Sigmoid colon (tissue), 4 donors: ENCODE measurements at regions not wholly inside any gene's neighbourhood (a gene's known extent, or its start where the extent isn't known, plus 50 kb on each side); places are given as distances from the start of the nearest gene placed in this dataset.

Source experiments
- EP300 ChIP-seq, 4 donors: sonication (generic); formaldehyde crosslinking; IDR thresholded peaks; one replicate each; pipeline ENCODE4 v1.6.1; 2017; ENCODE audit warnings: antibody characterized with exemption in 4 of 4
- POLR2AphosphoS5 ChIP-seq, 4 donors: sonication (generic); formaldehyde crosslinking; IDR thresholded peaks; one replicate each; pipeline ENCODE4 v1.6.1; 2017; ENCODE audit warnings: antibody characterized with exemption in 4 of 4
- TF ChIP-seq, protein P1 (sequence below), 4 experiments: fragments of 450-650 bp in 3 of 4; fragments of 200-600 bp in 1 of 4; IDR thresholded peaks; one replicate each; pipeline ENCODE4 v1.5.1; 2016 to 2019; ENCODE audit warnings: antibody characterized with exemption in 4 of 4, mild to moderate bottlenecking in 3 of 4, moderate library complexity in 2 of 4

GRCh38 chr4:33025236-33025635 lies 2305.1 kb downstream of the PCDH7 start:
- TF ChIP-seq, protein P1, sequence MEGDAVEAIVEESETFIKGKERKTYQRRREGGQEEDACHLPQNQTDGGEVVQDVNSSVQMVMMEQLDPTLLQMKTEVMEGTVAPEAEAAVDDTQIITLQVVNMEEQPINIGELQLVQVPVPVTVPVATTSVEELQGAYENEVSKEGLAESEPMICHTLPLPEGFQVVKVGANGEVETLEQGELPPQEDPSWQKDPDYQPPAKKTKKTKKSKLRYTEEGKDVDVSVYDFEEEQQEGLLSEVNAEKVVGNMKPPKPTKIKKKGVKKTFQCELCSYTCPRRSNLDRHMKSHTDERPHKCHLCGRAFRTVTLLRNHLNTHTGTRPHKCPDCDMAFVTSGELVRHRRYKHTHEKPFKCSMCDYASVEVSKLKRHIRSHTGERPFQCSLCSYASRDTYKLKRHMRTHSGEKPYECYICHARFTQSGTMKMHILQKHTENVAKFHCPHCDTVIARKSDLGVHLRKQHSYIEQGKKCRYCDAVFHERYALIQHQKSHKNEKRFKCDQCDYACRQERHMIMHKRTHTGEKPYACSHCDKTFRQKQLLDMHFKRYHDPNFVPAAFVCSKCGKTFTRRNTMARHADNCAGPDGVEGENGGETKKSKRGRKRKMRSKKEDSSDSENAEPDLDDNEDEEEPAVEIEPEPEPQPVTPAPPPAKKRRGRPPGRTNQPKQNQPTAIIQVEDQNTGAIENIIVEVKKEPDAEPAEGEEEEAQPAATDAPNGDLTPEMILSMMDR (IDR thresholded peaks at IDR 0.05), result no peak
- TF ChIP-seq POLR2AphosphoS5 (IDR thresholded peaks at IDR 0.05) (no peak), EP300 (IDR thresholded peaks at IDR 0.05) (no peak)
